Hepatocyte (in vitro differentiated cells): ENCODE measurements at regions not wholly inside any gene's neighbourhood (a gene's known extent, or its start where the extent isn't known, plus 50 kb on each side); places are given as distances from the start of the nearest gene placed in this dataset.

Experiments used
- CTCF ChIP-seq: fragments of 200-600 bp; sonication (generic); IDR thresholded peaks from 2 replicates; pipeline ENCODE4 v1.5.1; 2016; ENCODE audit warnings: antibody characterized with exemption, mild to moderate bottlenecking; ENCODE audit not compliant: poor library complexity
- EZH2 ChIP-seq: fragments of 200-600 bp; sonication (generic); IDR thresholded peaks from 2 replicates; pipeline ENCODE4 v1.6.1; 2016; ENCODE audit warnings: antibody characterized with exemption, mild to moderate bottlenecking, borderline replicate concordance
- EZH2phosphoT487 ChIP-seq: fragments of 200-600 bp; sonication (generic); IDR thresholded peaks from one replicate; pipeline ENCODE4 v1.6.1; 2018; ENCODE audit warnings: antibody characterized with exemption, mild to moderate bottlenecking, low read depth, moderate library complexity; ENCODE audit not compliant: unreplicated experiment, severe bottlenecking

- TF ChIP-seq CTCF (no peak), EZH2 (no peak), EZH2phosphoT487 (no peak)
These were observed 408.6 kb downstream of the CAAP1 start for GRCh38 chr9:26483991-26484390.
